ENCODE measurements at regions not wholly inside any gene's neighbourhood (a gene's known extent, or its start where the extent isn't known, plus 50 kb on each side); places are given as distances from the start of the nearest gene placed in this dataset.

- Histone ChIP-seq H3K27me3 (ENCODE audit: control insufficient read depth, insufficient read depth, low read length) (no peaks in the 10 kb centered on the region), H3K9me3 (ENCODE audit: control insufficient read depth, insufficient read depth, low read depth, low read length) (peaks cover 5% of the 10 kb centered on the region), H3K79me2 (ENCODE audit: control insufficient read depth, insufficient read depth, low read length) (no peaks in the 10 kb centered on the region), H3K4me2 (ENCODE audit: extremely low read depth, insufficient read depth, low read length) (no peak overlapping the region), H3K4me1 (ENCODE audit: control insufficient read depth, extremely low read depth, insufficient read depth, low read length) (no peaks in the 10 kb centered on the region), H4K20me1 (ENCODE audit: control insufficient read depth, extremely low read depth, insufficient read depth, low read length) (no peaks in the 10 kb centered on the region), H2AFZ (ENCODE audit: low read length) (no peak overlapping the region), H3K4me3 (replicated peaks in 1 of 4; ENCODE audit: control extremely low read depth in 1 of 4, insufficient read depth in 1 of 4, low read depth in 3 of 4, low read length in 4 of 4) (no peak overlapping the region), H3K36me3 (ENCODE audit: control insufficient read depth, insufficient read depth, low read length) (no peaks in the 10 kb centered on the region), H3K9ac (ENCODE audit: insufficient read depth, low read length) (no peak overlapping the region), H3K27ac (ENCODE audit: insufficient read depth, low read length) (no peak overlapping the region)
- no peak for DNase-seq (ENCODE audit: low read depth in 2 of 2)
- TF ChIP-seq EZH2 (IDR thresholded peaks at IDR 0.05; ENCODE audit: low read length, missing control alignments) = no peak
- TF ChIP-seq, protein P1, sequence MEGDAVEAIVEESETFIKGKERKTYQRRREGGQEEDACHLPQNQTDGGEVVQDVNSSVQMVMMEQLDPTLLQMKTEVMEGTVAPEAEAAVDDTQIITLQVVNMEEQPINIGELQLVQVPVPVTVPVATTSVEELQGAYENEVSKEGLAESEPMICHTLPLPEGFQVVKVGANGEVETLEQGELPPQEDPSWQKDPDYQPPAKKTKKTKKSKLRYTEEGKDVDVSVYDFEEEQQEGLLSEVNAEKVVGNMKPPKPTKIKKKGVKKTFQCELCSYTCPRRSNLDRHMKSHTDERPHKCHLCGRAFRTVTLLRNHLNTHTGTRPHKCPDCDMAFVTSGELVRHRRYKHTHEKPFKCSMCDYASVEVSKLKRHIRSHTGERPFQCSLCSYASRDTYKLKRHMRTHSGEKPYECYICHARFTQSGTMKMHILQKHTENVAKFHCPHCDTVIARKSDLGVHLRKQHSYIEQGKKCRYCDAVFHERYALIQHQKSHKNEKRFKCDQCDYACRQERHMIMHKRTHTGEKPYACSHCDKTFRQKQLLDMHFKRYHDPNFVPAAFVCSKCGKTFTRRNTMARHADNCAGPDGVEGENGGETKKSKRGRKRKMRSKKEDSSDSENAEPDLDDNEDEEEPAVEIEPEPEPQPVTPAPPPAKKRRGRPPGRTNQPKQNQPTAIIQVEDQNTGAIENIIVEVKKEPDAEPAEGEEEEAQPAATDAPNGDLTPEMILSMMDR (conservative IDR thresholded peaks at IDR 0.05 in 1 of 2, IDR thresholded peaks at IDR 0.05 in 1 of 2; ENCODE audit: low read depth in 1 of 2, low read length in 2 of 2) = no peak
Measured at GRCh38 chr1:5812295-5812694, 179.9 kb downstream of the NPHP4 start.

GRCh38 chr1:5811419-5811818 lies 180.8 kb downstream of the NPHP4 start:
- TF ChIP-seq, protein P1 (conservative IDR thresholded peaks at IDR 0.05 in 1 of 2, IDR thresholded peaks at IDR 0.05 in 1 of 2; ENCODE audit: low read depth in 1 of 2, low read length in 2 of 2) = no peak
- no peak for TF ChIP-seq EZH2 (IDR thresholded peaks at IDR 0.05; ENCODE audit: low read length, missing control alignments)
- peaks cover 5% of the 10 kb centered on the region for H3K9me3 ChIP-seq (ENCODE audit: control insufficient read depth, insufficient read depth, low read depth, low read length)
- no peak overlapping the region for H3K4me3 ChIP-seq (replicated peaks in 1 of 4; ENCODE audit: control extremely low read depth in 1 of 4, insufficient read depth in 1 of 4, low read depth in 3 of 4, low read length in 4 of 4)
- H4K20me1 ChIP-seq (ENCODE audit: control insufficient read depth, extremely low read depth, insufficient read depth, low read length) = no peaks in the 10 kb centered on the region
- no peak overlapping the region for H3K9ac ChIP-seq (ENCODE audit: insufficient read depth, low read length)
- H3K79me2 ChIP-seq (ENCODE audit: control insufficient read depth, insufficient read depth, low read length) = no peaks in the 10 kb centered on the region
- H3K4me2 ChIP-seq (ENCODE audit: extremely low read depth, insufficient read depth, low read length) = no peak overlapping the region
- H3K4me1 ChIP-seq (ENCODE audit: control insufficient read depth, extremely low read depth, insufficient read depth, low read length) = no peaks in the 10 kb centered on the region
- DNase-seq (ENCODE audit: low read depth in 2 of 2) = no peak
- H2AFZ ChIP-seq (ENCODE audit: low read length) = no peak overlapping the region
- H3K36me3 ChIP-seq (ENCODE audit: control insufficient read depth, insufficient read depth, low read length) = no peaks in the 10 kb centered on the region
- H3K27me3 ChIP-seq (ENCODE audit: control insufficient read depth, insufficient read depth, low read length) = no peaks in the 10 kb centered on the region
- no peak overlapping the region for H3K27ac ChIP-seq (ENCODE audit: insufficient read depth, low read length)

GRCh38 chr1:5810553-5811270 lies 181.5 kb downstream of the NPHP4 start:
- H3K79me2 ChIP-seq (ENCODE audit: control insufficient read depth, insufficient read depth, low read length) = no peaks in the 10 kb centered on the region
- no peaks in the 10 kb centered on the region for H3K36me3 ChIP-seq (ENCODE audit: control insufficient read depth, insufficient read depth, low read length)
- H3K9ac ChIP-seq (ENCODE audit: insufficient read depth, low read length) = no peak overlapping the region
- H3K27me3 ChIP-seq (ENCODE audit: control insufficient read depth, insufficient read depth, low read length) = no peaks in the 10 kb centered on the region
- no peak for TF ChIP-seq EZH2 (IDR thresholded peaks at IDR 0.05; ENCODE audit: low read length, missing control alignments)
- TF ChIP-seq, protein P1 (conservative IDR thresholded peaks at IDR 0.05 in 1 of 2, IDR thresholded peaks at IDR 0.05 in 1 of 2; ENCODE audit: low read depth in 1 of 2, low read length in 2 of 2) = no peak
- peaks cover 5% of the 10 kb centered on the region for H3K9me3 ChIP-seq (ENCODE audit: control insufficient read depth, insufficient read depth, low read depth, low read length)
- no peak for DNase-seq (ENCODE audit: low read depth in 2 of 2)
- no peaks in the 10 kb centered on the region for H3K4me1 ChIP-seq (ENCODE audit: control insufficient read depth, extremely low read depth, insufficient read depth, low read length)
- H3K27ac ChIP-seq (ENCODE audit: insufficient read depth, low read length) = no peak overlapping the region
- H2AFZ ChIP-seq (ENCODE audit: low read length) = no peak overlapping the region
- no peak overlapping the region for H3K4me3 ChIP-seq (replicated peaks in 1 of 4; ENCODE audit: control extremely low read depth in 1 of 4, insufficient read depth in 1 of 4, low read depth in 3 of 4, low read length in 4 of 4)
- no peaks in the 10 kb centered on the region for H4K20me1 ChIP-seq (ENCODE audit: control insufficient read depth, extremely low read depth, insufficient read depth, low read length)
- H3K4me2 ChIP-seq (ENCODE audit: extremely low read depth, insufficient read depth, low read length) = no peak overlapping the region

Data from fibroblast of lung (primary cell).